ENCODE measurements at regions not wholly inside any gene's neighbourhood (a gene's known extent, or its start where the extent isn't known, plus 50 kb on each side); places are given as distances from the start of the nearest gene placed in this dataset.

DNA sequence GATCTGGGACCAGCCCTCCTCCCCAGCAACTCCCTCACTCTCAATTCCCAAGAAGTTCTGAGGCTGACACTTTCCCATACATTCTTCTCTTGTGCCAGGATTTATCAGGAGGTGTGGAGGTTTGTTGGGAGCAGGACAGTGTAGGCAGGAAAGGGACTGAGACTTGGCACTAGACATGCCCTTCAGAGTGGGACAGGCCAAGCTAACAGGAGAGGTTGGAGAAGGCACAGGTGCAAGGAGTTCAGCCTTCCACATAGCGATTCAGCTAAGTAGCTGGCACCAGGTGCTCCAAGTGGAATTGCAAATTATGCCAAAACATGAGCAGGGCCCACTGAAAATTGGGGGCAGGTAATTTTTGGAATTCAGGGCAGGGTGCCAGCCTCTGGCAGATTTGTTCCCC, 83.0 kb upstream of the DUSP10 start:
- TF ChIP-seq, protein P1, sequence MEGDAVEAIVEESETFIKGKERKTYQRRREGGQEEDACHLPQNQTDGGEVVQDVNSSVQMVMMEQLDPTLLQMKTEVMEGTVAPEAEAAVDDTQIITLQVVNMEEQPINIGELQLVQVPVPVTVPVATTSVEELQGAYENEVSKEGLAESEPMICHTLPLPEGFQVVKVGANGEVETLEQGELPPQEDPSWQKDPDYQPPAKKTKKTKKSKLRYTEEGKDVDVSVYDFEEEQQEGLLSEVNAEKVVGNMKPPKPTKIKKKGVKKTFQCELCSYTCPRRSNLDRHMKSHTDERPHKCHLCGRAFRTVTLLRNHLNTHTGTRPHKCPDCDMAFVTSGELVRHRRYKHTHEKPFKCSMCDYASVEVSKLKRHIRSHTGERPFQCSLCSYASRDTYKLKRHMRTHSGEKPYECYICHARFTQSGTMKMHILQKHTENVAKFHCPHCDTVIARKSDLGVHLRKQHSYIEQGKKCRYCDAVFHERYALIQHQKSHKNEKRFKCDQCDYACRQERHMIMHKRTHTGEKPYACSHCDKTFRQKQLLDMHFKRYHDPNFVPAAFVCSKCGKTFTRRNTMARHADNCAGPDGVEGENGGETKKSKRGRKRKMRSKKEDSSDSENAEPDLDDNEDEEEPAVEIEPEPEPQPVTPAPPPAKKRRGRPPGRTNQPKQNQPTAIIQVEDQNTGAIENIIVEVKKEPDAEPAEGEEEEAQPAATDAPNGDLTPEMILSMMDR (conservative IDR thresholded peaks at IDR 0.05; ENCODE audit: low read length) = no peak
- TF ChIP-seq EZH2phosphoT487 (IDR thresholded peaks at IDR 0.05; ENCODE audit: borderline replicate concordance) = no peak
